Ovary (tissue), 7 donors: ENCODE measurements at regions not wholly inside any gene's neighbourhood (a gene's known extent, or its start where the extent isn't known, plus 50 kb on each side); places are given as distances from the start of the nearest gene placed in this dataset.

Experiments
- DNase-seq, 5 donors: peaks; one replicate each; pipeline ENCODE4 v3.0.0-alpha.2; 2019 to 2020
- H3K27ac ChIP-seq, 2 donors: fragments of 200-600 bp; one replicate each; pipeline versions ENCODE4 v1.5.1 to v1.8.0; 2019 to 2022
- H3K27me3 ChIP-seq: fragments of 200-600 bp; one replicate; pipeline ENCODE4 v1.8.0; 2022
- H3K36me3 ChIP-seq: fragments of 200-600 bp; sonication (generic); one replicate; pipeline ENCODE4 v1.5.1; 2019
- H3K4me1 ChIP-seq: one replicate; pipeline ENCODE4 v1.8.1; 2013; ENCODE audit warnings: mild to moderate bottlenecking, moderate library complexity; ENCODE audit not compliant: insufficient read depth
- H3K4me3 ChIP-seq: fragments of 200-600 bp; sonication (generic); one replicate; pipeline ENCODE4 v1.5.1; 2017
- H3K9me3 ChIP-seq, 2 donors: fragments of 200-600 bp in 1 of 2; sonication (generic) in 1 of 2; one replicate each; pipeline versions ENCODE4 v1.5.1 to v1.8.1; 2013 to 2019; ENCODE audit warnings: mild to moderate bottlenecking in 1 of 2, moderate library complexity in 1 of 2
- CTCF ChIP-seq, 3 donors: fragments of 450-650 bp in 2 of 3; fragments of 200-600 bp in 1 of 3; IDR thresholded peaks; one replicate each; pipeline versions ENCODE4 v1.5.1 to v1.8.0; 2016 to 2022; ENCODE audit warnings: antibody characterized with exemption in 3 of 3, mild to moderate bottlenecking in 1 of 3
- EP300 ChIP-seq: sonication (generic); formaldehyde crosslinking; IDR thresholded peaks from one replicate; pipeline ENCODE4 v1.6.1; 2017; ENCODE audit warnings: antibody characterized with exemption
- POLR2A ChIP-seq: fragments of 450-650 bp; IDR thresholded peaks from one replicate; pipeline ENCODE4 v1.6.1; 2017; ENCODE audit warnings: antibody characterized with exemption, mild to moderate bottlenecking, moderate library complexity
- WGBS, 3 donors: extraction: QIAGEN DNeasy Blood & Tissue Kit in 1 of 3; methylation state at CpG; one replicate each; pipeline versions ENCODE4 v1.1.5 to v1.1.7; 2013 to 2017; 5-methylcytosine and 5-hydroxymethylcytosine counted together
- intact Hi-C, 4 donors: fragments of 100-400 bp; cut with DNase I; formaldehyde crosslinking; loops; one replicate each; pipeline versions ENCODE4 v1.11.0 to v1.15.1; 2022 to 2023
- donor health status: DM: no; HTN: no; CAD: no; lungs with moderate emphysema.
- donor health status: DM: no; HTN: no; CAD: no.
- donor health status: Bipolar disorder and iron deficiency.
- donor health status: DM: no; HTN: no; CAD: no.
- donor health status: DM: yes; HTN: yes; CAD: no.

- no peaks in the 10 kb centered on the region for H3K27me3 ChIP-seq
- no peak overlapping the region for H3K27ac ChIP-seq
- 82 to 95% (median 94%) methylated on average over 2 of the region's 2 CpGs for WGBS, 3 donors
- H3K4me3 ChIP-seq = no peak overlapping the region
- no peak for TF ChIP-seq CTCF (IDR thresholded peaks at IDR 0.05)
- no peak for TF ChIP-seq EP300
- no peak for TF ChIP-seq POLR2A
- intact Hi-C loops = no loop called here
- H3K4me1 ChIP-seq = peaks cover 3% of the 10 kb centered on the region
- no peaks in the 10 kb centered on the region for H3K9me3 ChIP-seq
- DNase-seq = no peak
- H3K36me3 ChIP-seq = no peaks in the 10 kb centered on the region
These were observed 323.7 kb downstream of the ZNF621 start for GRCh38 chr3:40848421-40848820.

GRCh38 chr3:40850861-40851260, 326.1 kb downstream of the ZNF621 start:
- H3K4me1 ChIP-seq = no peaks in the 10 kb centered on the region
- no peaks in the 10 kb centered on the region for H3K9me3 ChIP-seq
- intact Hi-C loops = no loop called here
- H3K4me3 ChIP-seq = no peak overlapping the region
- no peak for DNase-seq
- no peak overlapping the region for H3K27ac ChIP-seq
- 41 to 46% (median 44%) methylated on average over 4 of the region's 4 CpGs for WGBS, 3 donors
- H3K27me3 ChIP-seq = no peaks in the 10 kb centered on the region
- no peaks in the 10 kb centered on the region for H3K36me3 ChIP-seq
- TF ChIP-seq POLR2A (no peak), CTCF (IDR thresholded peaks at IDR 0.05) (no peak), EP300 (no peak)

- 94 to 97% (median 96%) methylated on average over 3 of the region's 3 CpGs for WGBS, 3 donors
- Histone ChIP-seq H3K9me3 (no peaks in the 10 kb centered on the region), H3K36me3 (no peaks in the 10 kb centered on the region), H3K4me3 (no peak overlapping the region), H3K27me3 (no peaks in the 10 kb centered on the region), H3K27ac (no peak overlapping the region), H3K4me1 (no peaks in the 10 kb centered on the region)
- TF ChIP-seq POLR2A (no peak), EP300 (no peak), CTCF (IDR thresholded peaks at IDR 0.05) (no peak)
- intact Hi-C loops = no loop called here
- no peak for DNase-seq
These were observed 327.1 kb downstream of the ZNF621 start for GRCh38 chr3:40851836-40852235.

DNA sequence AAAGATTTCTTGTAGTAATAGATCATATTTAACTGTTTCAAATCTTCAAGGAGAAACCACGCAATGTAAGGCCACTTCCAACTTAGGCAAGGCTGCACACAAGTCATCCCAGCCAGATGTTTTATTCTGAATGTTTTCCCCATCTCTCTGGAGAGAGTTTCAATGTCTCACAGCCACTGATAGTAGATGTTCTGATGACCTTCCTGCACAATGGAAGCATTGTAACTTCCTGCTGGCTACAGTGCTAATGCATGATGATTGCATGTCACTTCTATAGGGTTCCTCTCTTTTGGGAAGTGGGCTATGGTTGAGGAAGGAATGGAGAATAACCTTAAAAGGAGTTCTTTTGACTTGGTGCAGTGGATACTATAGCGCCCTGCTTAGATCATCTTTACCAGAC, 328.0 kb downstream of the ZNF621 start:
- no peak overlapping the region for H3K27ac ChIP-seq
- TF ChIP-seq EP300 (no peak), CTCF (IDR thresholded peaks at IDR 0.05) (no peak), POLR2A (no peak)
- H3K36me3 ChIP-seq = no peaks in the 10 kb centered on the region
- 97 to 98% (median 98%) methylated on average over 2 of the region's 2 CpGs for WGBS, 3 donors
- H3K9me3 ChIP-seq = no peaks in the 10 kb centered on the region
- intact Hi-C loops = no loop called here
- no peaks in the 10 kb centered on the region for H3K4me1 ChIP-seq
- H3K4me3 ChIP-seq = no peak overlapping the region
- DNase-seq = no peak
- H3K27me3 ChIP-seq = no peaks in the 10 kb centered on the region

DNA sequence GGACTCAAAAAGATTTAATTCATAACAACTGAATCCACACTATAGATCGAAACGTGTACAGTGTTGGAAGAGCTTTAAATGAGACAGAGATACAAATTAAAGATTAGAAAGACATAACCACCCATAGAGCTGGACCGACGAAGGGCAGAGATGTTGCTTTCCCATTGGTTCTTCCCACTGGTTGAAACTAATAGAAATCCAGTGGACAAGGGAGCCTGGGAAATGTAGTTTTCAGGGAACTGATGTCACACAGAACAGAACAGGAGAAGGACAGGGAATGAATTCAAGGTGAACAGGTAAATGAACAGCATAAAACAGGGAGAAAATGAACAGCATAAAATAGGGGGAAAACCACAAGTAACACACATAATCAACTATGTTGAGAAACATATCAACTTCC, 328.7 kb downstream of the ZNF621 start:
- no peak overlapping the region for H3K4me3 ChIP-seq
- H3K4me1 ChIP-seq = no peaks in the 10 kb centered on the region
- intact Hi-C loops = no loop called here
- no peaks in the 10 kb centered on the region for H3K27me3 ChIP-seq
- 86 to 92% (median 91%) methylated on average over 4 of the region's 4 CpGs for WGBS, 3 donors
- no peak for TF ChIP-seq EP300
- TF ChIP-seq POLR2A = no peak
- TF ChIP-seq CTCF (IDR thresholded peaks at IDR 0.05) = no peak
- no peaks in the 10 kb centered on the region for H3K36me3 ChIP-seq
- DNase-seq = no peak
- H3K27ac ChIP-seq = no peak overlapping the region
- H3K9me3 ChIP-seq = no peaks in the 10 kb centered on the region
